ENCODE measurements at regions not wholly inside any gene's neighbourhood (a gene's known extent, or its start where the extent isn't known, plus 50 kb on each side); places are given as distances from the start of the nearest gene placed in this dataset.

- DNase-seq (ENCODE audit: extremely low spot score) = no peak
- CTCF ChIA-PET = no interaction called here
- POLR2A ChIA-PET = no interaction called here
- TF ChIP-seq BHLHE40 (IDR thresholded peaks at IDR 0.05; ENCODE audit: borderline replicate concordance) = no peak
Observed at GRCh38 chr19:31204115-31204514, 145.1 kb downstream of the TSHZ3 start.

- ChIA-PET POLR2A (no interaction called here), CTCF (no interaction called here)
- no peak for DNase-seq (ENCODE audit: extremely low spot score)
Observed at GRCh38 chr19:31185261-31185660, 164.0 kb downstream of the TSHZ3 start.

DNA sequence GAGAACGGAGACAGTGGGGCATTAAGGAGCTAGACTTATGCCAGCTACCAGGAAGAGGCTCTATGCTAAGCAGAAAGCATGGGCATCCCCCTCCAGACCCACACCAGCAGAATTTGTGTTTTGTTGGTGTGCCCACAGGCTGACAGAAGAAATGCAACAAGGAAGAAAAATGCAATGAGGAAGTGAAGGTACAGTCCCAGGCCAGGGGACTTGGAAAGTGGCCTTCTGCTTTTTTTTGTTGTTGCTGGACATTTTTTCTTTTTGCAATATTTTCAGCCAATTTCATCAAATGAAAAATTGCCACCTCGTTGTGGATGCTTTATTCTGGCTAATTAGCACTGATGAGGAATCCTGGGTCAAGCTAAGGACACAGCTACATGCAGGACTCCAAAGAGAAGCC is 167.7 kb downstream of the TSHZ3 start:
- no peak for DNase-seq (ENCODE audit: extremely low spot score)
- TF ChIP-seq FOXK2 (IDR thresholded peaks at IDR 0.05) (no peak), BHLHE40 (IDR thresholded peaks at IDR 0.05; ENCODE audit: borderline replicate concordance) (no peak), SUZ12 (IDR thresholded peaks at IDR 0.05) (no peak), NFRKB (IDR thresholded peaks at IDR 0.05) (no peak), FOXM1 (IDR thresholded peaks at IDR 0.05; ENCODE audit: borderline replicate concordance) (no peak), TARDBP (IDR thresholded peaks at IDR 0.05) (no peak), ELF4 (IDR thresholded peaks at IDR 0.05) (no peak), L3MBTL2 (conservative IDR thresholded peaks at IDR 0.05) (no peak), FOXA1 (IDR thresholded peaks at IDR 0.05) (no peak), HDGF (IDR thresholded peaks at IDR 0.05; ENCODE audit: borderline replicate concordance) (no peak), ARNT (IDR thresholded peaks at IDR 0.05) (no peak), CTBP1 (IDR thresholded peaks at IDR 0.05; ENCODE audit: borderline replicate concordance) (no peak), ZNF384 (IDR thresholded peaks at IDR 0.05) (no peak), LEF1 (IDR thresholded peaks at IDR 0.05; ENCODE audit: borderline replicate concordance) (no peak), SP1 (IDR thresholded peaks at IDR 0.05) (no peak)
- TF ChIP-seq, protein P1, sequence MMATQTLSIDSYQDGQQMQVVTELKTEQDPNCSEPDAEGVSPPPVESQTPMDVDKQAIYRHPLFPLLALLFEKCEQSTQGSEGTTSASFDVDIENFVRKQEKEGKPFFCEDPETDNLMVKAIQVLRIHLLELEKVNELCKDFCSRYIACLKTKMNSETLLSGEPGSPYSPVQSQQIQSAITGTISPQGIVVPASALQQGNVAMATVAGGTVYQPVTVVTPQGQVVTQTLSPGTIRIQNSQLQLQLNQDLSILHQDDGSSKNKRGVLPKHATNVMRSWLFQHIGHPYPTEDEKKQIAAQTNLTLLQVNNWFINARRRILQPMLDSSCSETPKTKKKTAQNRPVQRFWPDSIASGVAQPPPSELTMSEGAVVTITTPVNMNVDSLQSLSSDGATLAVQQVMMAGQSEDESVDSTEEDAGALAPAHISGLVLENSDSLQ (IDR thresholded peaks at IDR 0.05) = no peak
- POLR2A ChIA-PET = no interaction called here
- CTCF ChIA-PET = no interaction called here

More at GRCh38 chr19:31185261-31185660, 164.0 kb downstream of the TSHZ3 start:
- TF ChIP-seq ELF4 (IDR thresholded peaks at IDR 0.05) = no peak
- TF ChIP-seq, protein P1 (IDR thresholded peaks at IDR 0.05) = no peak
- no peak for TF ChIP-seq LEF1 (IDR thresholded peaks at IDR 0.05; ENCODE audit: borderline replicate concordance)
- TF ChIP-seq ZNF384 (IDR thresholded peaks at IDR 0.05) = no peak
- no peak for TF ChIP-seq HDGF (IDR thresholded peaks at IDR 0.05; ENCODE audit: borderline replicate concordance)
- no peak for TF ChIP-seq ARNT (IDR thresholded peaks at IDR 0.05)
- TF ChIP-seq FOXA1 (IDR thresholded peaks at IDR 0.05) = no peak
- TF ChIP-seq FOXM1 (IDR thresholded peaks at IDR 0.05; ENCODE audit: borderline replicate concordance) = no peak
- no peak for TF ChIP-seq SUZ12 (IDR thresholded peaks at IDR 0.05)
- no peak for TF ChIP-seq NFRKB (IDR thresholded peaks at IDR 0.05)
- TF ChIP-seq FOXK2 (IDR thresholded peaks at IDR 0.05) = no peak
- no peak for TF ChIP-seq L3MBTL2 (conservative IDR thresholded peaks at IDR 0.05)
- TF ChIP-seq TARDBP (IDR thresholded peaks at IDR 0.05) = no peak
- no peak for TF ChIP-seq BHLHE40 (IDR thresholded peaks at IDR 0.05; ENCODE audit: borderline replicate concordance)

DNA sequence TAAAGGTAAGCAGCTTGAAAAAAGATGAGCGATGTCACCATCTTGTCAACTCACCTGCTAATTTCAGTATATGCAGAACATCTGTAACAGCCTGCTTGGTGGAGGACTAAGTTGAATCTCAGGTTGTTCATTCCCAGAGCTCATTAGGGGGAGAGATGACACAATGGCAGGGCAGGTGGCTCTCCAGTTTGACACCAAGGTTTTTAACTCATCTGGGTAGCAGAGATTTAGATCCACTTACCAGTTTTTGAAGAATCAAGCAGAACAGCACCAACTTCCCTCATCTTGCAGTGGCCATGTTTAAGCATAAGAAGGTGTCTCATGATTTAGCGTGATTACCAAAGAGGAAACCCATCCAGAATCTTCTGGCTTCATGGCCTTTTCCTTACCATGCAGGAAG is 168.3 kb downstream of the TSHZ3 start:
- POLR2A ChIA-PET = no interaction called here
- no peak for DNase-seq (ENCODE audit: extremely low spot score)
- TF ChIP-seq HDGF (IDR thresholded peaks at IDR 0.05; ENCODE audit: borderline replicate concordance) (no peak), L3MBTL2 (conservative IDR thresholded peaks at IDR 0.05) (no peak), FOXM1 (IDR thresholded peaks at IDR 0.05; ENCODE audit: borderline replicate concordance) (no peak), LEF1 (IDR thresholded peaks at IDR 0.05; ENCODE audit: borderline replicate concordance) (no peak), ELF4 (IDR thresholded peaks at IDR 0.05) (no peak), FOXA1 (IDR thresholded peaks at IDR 0.05) (no peak), SP1 (IDR thresholded peaks at IDR 0.05) (no peak), ARNT (IDR thresholded peaks at IDR 0.05) (no peak)
- CTCF ChIA-PET = interaction anchor here (0.6 kb wide), 1 partner anchor 729 kb away, joined by 3 read pairs; no protein-coding TSS in a partner anchor

- ChIA-PET POLR2A (no interaction called here), CTCF (no interaction called here)
- no peak for DNase-seq (ENCODE audit: extremely low spot score)
- TF ChIP-seq CTBP1 (IDR thresholded peaks at IDR 0.05; ENCODE audit: borderline replicate concordance) = no peak
- no peak for TF ChIP-seq ELF4 (IDR thresholded peaks at IDR 0.05)
- no peak for TF ChIP-seq HDGF (IDR thresholded peaks at IDR 0.05; ENCODE audit: borderline replicate concordance)
- no peak for TF ChIP-seq ZNF384 (IDR thresholded peaks at IDR 0.05)
- no peak for TF ChIP-seq TARDBP (IDR thresholded peaks at IDR 0.05)
- no peak for TF ChIP-seq LEF1 (IDR thresholded peaks at IDR 0.05; ENCODE audit: borderline replicate concordance)
Observed at GRCh38 chr19:31179471-31179852, 169.8 kb downstream of the TSHZ3 start.

DNA sequence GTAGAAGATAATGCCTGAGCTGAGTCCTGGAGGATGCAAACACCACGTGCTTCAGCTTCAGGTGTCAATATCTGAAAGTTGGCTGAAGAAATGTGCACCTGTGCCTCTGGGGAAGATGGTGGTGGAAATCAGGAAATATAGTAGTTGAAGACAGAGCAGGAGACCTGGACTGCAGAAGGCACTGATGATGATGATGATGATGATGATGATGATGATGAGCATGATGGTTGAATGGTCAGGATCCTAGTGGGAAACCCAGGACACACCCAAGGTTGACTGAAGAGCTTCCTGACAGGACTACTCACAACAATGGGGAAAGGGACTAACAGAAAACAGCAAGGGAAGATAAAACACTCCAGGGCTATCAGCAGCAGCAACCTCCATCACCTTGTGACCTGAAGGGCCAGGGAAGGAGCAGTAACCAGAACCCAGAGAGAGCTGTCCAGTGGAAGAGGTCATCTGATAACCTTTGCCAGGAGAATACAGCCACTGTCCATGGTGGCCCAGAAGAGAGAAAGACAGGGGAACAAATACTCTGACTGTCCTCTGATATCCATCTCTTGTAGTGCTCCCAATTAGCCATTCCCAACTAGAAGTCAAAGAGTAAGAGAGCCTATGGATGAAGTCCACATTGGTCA is 170.3 kb downstream of the TSHZ3 start:
- ChIA-PET POLR2A (no interaction called here), CTCF (no interaction called here)
- no peak for DNase-seq (ENCODE audit: extremely low spot score)
- TF ChIP-seq ZNF384 (IDR thresholded peaks at IDR 0.05) (no peak), TARDBP (IDR thresholded peaks at IDR 0.05) (no peak), SUZ12 (IDR thresholded peaks at IDR 0.05) (no peak), FOXA1 (IDR thresholded peaks at IDR 0.05) (no peak), BHLHE40 (IDR thresholded peaks at IDR 0.05; ENCODE audit: borderline replicate concordance) (no peak)

- TF ChIP-seq ZNF384 (IDR thresholded peaks at IDR 0.05) (no peak), BHLHE40 (IDR thresholded peaks at IDR 0.05; ENCODE audit: borderline replicate concordance) (no peak), CTBP1 (IDR thresholded peaks at IDR 0.05; ENCODE audit: borderline replicate concordance) (no peak), LEF1 (IDR thresholded peaks at IDR 0.05; ENCODE audit: borderline replicate concordance) (no peak), NFRKB (IDR thresholded peaks at IDR 0.05) (no peak), TARDBP (IDR thresholded peaks at IDR 0.05) (no peak), SP1 (IDR thresholded peaks at IDR 0.05) (no peak), HDGF (IDR thresholded peaks at IDR 0.05; ENCODE audit: borderline replicate concordance) (no peak)
- ChIA-PET POLR2A (no interaction called here), CTCF (no interaction called here)
- no peak for DNase-seq (ENCODE audit: extremely low spot score)
Observed at GRCh38 chr19:31177246-31177645, 172.0 kb downstream of the TSHZ3 start.

Measured in HEK293T (cell line).